ENCODE measurements at regions not wholly inside any gene's neighbourhood (a gene's known extent, or its start where the extent isn't known, plus 50 kb on each side); places are given as distances from the start of the nearest gene placed in this dataset.

DNA sequence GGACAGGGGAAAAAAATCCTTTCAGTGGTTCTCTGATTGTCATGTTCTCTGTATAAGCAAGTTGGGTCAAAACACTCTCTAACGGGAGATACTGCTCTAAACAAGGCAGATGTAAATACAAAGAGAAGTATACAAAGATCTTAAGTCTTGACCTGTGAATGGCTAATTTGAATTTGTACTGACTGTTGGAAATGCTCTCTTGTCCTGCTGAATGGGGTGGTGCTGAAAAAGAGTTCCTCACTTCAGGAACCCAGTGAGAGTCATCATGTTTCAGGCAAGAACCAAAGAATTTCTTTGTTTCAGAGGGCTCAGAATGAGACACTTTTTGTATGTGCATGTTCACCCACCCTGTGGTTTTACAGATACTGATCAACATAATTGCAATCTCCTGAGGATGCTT is 461.0 kb downstream of the NR2F1-AS1 start:
- Histone ChIP-seq H3K27me3 (ENCODE audit: insufficient read depth, poor library complexity, severe bottlenecking) (no peaks in the 10 kb centered on the region), H3K4me3 (replicated peaks; ENCODE audit: insufficient read depth, low read length) (no peak overlapping the region), H3K27ac (replicated peaks) (no peak overlapping the region)
- no peak for TF ChIP-seq POLR2AphosphoS5 (IDR thresholded peaks at IDR 0.05; ENCODE audit: low read depth)
- TF ChIP-seq, protein P1, sequence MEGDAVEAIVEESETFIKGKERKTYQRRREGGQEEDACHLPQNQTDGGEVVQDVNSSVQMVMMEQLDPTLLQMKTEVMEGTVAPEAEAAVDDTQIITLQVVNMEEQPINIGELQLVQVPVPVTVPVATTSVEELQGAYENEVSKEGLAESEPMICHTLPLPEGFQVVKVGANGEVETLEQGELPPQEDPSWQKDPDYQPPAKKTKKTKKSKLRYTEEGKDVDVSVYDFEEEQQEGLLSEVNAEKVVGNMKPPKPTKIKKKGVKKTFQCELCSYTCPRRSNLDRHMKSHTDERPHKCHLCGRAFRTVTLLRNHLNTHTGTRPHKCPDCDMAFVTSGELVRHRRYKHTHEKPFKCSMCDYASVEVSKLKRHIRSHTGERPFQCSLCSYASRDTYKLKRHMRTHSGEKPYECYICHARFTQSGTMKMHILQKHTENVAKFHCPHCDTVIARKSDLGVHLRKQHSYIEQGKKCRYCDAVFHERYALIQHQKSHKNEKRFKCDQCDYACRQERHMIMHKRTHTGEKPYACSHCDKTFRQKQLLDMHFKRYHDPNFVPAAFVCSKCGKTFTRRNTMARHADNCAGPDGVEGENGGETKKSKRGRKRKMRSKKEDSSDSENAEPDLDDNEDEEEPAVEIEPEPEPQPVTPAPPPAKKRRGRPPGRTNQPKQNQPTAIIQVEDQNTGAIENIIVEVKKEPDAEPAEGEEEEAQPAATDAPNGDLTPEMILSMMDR (IDR thresholded peaks at IDR 0.05; ENCODE audit: insufficient read depth, low read length) = no peak
- no peak for TF ChIP-seq SPI1 (IDR thresholded peaks at IDR 0.05; ENCODE audit: borderline replicate concordance, low read depth)
- TF ChIP-seq GABPA (IDR thresholded peaks at IDR 0.05; ENCODE audit: low read depth) = no peak
- TF ChIP-seq, protein P2, sequence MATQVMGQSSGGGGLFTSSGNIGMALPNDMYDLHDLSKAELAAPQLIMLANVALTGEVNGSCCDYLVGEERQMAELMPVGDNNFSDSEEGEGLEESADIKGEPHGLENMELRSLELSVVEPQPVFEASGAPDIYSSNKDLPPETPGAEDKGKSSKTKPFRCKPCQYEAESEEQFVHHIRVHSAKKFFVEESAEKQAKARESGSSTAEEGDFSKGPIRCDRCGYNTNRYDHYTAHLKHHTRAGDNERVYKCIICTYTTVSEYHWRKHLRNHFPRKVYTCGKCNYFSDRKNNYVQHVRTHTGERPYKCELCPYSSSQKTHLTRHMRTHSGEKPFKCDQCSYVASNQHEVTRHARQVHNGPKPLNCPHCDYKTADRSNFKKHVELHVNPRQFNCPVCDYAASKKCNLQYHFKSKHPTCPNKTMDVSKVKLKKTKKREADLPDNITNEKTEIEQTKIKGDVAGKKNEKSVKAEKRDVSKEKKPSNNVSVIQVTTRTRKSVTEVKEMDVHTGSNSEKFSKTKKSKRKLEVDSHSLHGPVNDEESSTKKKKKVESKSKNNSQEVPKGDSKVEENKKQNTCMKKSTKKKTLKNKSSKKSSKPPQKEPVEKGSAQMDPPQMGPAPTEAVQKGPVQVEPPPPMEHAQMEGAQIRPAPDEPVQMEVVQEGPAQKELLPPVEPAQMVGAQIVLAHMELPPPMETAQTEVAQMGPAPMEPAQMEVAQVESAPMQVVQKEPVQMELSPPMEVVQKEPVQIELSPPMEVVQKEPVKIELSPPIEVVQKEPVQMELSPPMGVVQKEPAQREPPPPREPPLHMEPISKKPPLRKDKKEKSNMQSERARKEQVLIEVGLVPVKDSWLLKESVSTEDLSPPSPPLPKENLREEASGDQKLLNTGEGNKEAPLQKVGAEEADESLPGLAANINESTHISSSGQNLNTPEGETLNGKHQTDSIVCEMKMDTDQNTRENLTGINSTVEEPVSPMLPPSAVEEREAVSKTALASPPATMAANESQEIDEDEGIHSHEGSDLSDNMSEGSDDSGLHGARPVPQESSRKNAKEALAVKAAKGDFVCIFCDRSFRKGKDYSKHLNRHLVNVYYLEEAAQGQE (IDR thresholded peaks at IDR 0.05; ENCODE audit: insufficient replicate concordance, low read depth) = no peak
- DNase-seq (ENCODE audit: low read depth in 1 of 2, low spot score in 1 of 2) = no peak

DNA sequence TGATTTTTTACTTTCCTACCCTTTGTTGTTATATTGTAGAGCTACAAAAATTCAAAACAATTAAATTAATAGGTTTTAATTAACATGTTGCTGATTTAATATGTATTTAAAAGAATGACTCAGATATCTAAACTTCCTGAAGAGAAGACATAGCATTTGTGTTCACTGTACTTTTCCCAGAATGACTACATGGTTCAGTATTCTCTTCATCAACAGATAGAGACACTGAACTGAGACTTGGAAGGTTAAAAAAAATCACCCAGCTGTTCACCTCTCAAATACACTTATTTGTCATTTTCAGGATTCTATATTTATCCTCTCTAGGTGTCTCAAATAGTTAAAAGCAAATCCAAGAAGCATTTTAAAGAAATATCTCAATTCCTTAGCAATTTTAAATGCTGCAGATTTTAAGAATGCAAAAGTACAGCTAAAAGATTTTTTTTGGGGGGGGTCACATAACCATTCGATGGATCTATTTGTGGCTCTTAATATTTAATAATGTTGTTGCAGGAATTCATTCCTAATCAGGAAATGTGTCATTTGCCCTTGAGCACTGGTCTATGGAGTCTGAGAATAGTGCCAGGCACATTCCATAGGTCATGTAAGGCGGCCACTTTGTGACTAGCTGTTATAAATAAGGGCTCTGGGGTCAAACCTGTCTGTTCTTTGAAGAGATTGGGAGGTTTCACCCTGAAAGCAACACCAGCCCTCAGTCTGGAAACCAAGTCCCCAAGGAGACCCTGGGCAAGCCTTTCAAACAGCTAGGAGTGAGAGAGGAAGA is 463.1 kb downstream of the NR2F1-AS1 start:
- TF ChIP-seq, protein P1 (IDR thresholded peaks at IDR 0.05; ENCODE audit: insufficient read depth, low read length) = no peak
- TF ChIP-seq SPI1 (IDR thresholded peaks at IDR 0.05; ENCODE audit: borderline replicate concordance, low read depth) = no peak
- TF ChIP-seq POLR2AphosphoS5 (IDR thresholded peaks at IDR 0.05; ENCODE audit: low read depth) = no peak
- TF ChIP-seq, protein P2 (IDR thresholded peaks at IDR 0.05; ENCODE audit: insufficient replicate concordance, low read depth) = no peak
- TF ChIP-seq GABPA (IDR thresholded peaks at IDR 0.05; ENCODE audit: low read depth) = no peak
- Histone ChIP-seq H3K27ac (replicated peaks) (no peak overlapping the region), H3K4me3 (replicated peaks; ENCODE audit: insufficient read depth, low read length) (no peak overlapping the region), H3K27me3 (ENCODE audit: insufficient read depth, poor library complexity, severe bottlenecking) (no peaks in the 10 kb centered on the region)
- no peak for DNase-seq (ENCODE audit: low read depth in 1 of 2, low spot score in 1 of 2)

DNA sequence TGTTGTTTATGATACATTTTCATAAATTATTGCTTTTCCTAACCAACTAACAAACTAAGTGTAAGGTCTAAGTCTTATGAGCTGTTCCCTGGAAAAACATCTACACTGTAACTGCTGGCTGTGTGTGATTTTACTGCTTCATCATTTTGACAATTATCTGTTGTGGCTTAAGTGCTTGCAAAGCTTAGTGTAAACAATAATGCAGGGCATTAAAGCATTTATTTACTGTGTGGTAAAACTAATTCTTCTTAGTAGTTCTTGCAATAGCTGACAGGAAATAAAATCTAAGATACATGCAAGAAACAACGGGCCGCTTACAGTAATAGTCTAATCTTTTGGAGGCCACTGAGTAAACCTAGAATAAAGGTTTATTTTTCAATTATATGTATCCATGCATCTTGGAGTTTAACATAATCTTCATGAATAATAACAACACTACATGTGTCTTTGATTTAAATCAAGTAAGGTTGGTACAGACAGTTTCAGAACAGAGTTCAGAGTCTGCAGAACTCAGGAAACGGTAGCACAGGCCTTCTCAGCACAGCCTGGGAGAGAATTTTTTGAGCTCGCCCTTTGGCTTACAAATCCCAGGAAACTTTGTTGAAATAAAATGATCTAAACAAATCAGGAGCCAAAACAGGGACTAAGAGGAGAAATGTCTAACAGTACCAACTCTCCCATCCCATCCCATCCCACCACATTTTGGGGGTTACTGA is 473.1 kb downstream of the NR2F1-AS1 start:
- no peak for DNase-seq (ENCODE audit: low read depth in 1 of 2, low spot score in 1 of 2)
- Histone ChIP-seq H3K4me3 (replicated peaks; ENCODE audit: insufficient read depth, low read length) (no peak overlapping the region), H3K27me3 (ENCODE audit: insufficient read depth, poor library complexity, severe bottlenecking) (no peaks in the 10 kb centered on the region), H3K27ac (replicated peaks) (no peak overlapping the region)
- TF ChIP-seq SPI1 (IDR thresholded peaks at IDR 0.05; ENCODE audit: borderline replicate concordance, low read depth) (no peak), POLR2AphosphoS5 (IDR thresholded peaks at IDR 0.05; ENCODE audit: low read depth) (no peak), GABPA (IDR thresholded peaks at IDR 0.05; ENCODE audit: low read depth) (no peak)
- TF ChIP-seq, protein P1 (IDR thresholded peaks at IDR 0.05; ENCODE audit: insufficient read depth, low read length) = no peak
- TF ChIP-seq, protein P2 (IDR thresholded peaks at IDR 0.05; ENCODE audit: insufficient replicate concordance, low read depth) = no peak

Data from HL-60 (cell line).